GM10266 (cell line): ENCODE measurements at regions not wholly inside any gene's neighbourhood (a gene's known extent, or its start where the extent isn't known, plus 50 kb on each side); places are given as distances from the start of the nearest gene placed in this dataset.

Experiments used
- DNase-seq: peaks from one replicate; pipeline ENCODE4 v3.0.0; 2012; ENCODE audit errors: extremely low spot score
- TF ChIP-seq, protein P1 (sequence below): IDR thresholded peaks from 2 replicates; pipeline ENCODE4 v1.5.1; 2012; ENCODE audit warnings: mild to moderate bottlenecking, low read depth; ENCODE audit not compliant: control insufficient read depth, insufficient read depth; ENCODE audit errors: missing control alignments

DNA sequence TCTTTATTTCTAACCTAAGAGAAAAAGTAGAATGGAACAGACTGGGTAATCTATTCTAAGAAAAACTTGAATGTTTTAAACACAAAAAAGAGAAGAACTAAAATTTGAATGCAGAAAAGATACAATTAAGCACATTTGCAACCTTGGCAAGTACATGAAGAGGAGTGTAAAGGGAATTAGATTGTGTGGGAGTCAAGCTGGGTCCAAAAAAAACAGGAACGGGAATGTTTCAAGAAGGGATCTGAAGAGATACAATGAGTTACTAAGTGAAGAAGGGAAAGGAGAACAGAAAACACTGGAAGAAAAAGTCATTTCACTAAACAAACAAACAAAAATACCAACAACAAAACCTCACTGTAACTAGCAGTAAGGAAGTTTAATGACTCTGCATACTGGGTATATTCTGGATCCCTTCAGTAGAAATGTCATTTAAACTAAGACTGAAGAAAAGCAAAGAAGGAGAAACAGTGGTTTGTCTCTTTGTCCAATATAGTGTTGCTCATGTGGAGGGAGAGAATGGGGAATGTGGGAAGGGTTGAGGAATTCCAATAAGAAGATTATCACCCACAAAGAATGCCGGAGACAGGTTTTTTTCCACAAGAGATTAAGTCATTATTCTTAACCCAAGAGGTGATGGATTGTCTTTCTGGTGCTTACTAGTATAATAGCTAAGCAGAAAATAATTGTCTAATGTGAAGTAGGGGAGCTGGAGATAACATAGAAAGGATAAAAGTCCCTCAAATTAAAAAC lies 50.4 kb upstream of the PTPN13 start:
- no peak for DNase-seq
- TF ChIP-seq, protein P1, sequence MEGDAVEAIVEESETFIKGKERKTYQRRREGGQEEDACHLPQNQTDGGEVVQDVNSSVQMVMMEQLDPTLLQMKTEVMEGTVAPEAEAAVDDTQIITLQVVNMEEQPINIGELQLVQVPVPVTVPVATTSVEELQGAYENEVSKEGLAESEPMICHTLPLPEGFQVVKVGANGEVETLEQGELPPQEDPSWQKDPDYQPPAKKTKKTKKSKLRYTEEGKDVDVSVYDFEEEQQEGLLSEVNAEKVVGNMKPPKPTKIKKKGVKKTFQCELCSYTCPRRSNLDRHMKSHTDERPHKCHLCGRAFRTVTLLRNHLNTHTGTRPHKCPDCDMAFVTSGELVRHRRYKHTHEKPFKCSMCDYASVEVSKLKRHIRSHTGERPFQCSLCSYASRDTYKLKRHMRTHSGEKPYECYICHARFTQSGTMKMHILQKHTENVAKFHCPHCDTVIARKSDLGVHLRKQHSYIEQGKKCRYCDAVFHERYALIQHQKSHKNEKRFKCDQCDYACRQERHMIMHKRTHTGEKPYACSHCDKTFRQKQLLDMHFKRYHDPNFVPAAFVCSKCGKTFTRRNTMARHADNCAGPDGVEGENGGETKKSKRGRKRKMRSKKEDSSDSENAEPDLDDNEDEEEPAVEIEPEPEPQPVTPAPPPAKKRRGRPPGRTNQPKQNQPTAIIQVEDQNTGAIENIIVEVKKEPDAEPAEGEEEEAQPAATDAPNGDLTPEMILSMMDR: no peak

- TF ChIP-seq, protein P1: no peak
- peak; percentile 44 for DNase-seq
Measured at GRCh38 chr4:86544310-86544966, 49.7 kb upstream of the PTPN13 start.
